ENCODE measurements at regions not wholly inside any gene's neighbourhood (a gene's known extent, or its start where the extent isn't known, plus 50 kb on each side); places are given as distances from the start of the nearest gene placed in this dataset.

DNA sequence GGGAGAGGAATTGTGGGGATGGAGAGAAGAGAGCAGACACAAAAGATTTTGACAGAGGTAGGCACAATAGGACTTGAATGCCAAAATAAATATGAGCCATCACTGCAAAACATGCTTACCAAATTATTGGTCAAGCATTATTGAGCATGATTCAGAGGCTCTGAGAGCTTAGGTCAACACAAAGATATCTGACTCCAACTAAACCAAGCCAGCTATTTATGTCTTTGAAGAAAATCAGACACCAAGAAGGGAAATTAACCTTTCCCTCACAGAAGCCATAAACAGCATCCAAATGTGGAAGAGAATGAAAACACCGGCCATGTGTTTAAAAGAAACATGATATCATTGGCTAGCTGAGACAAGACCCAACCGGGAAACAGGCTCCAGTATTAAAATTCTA lies 323.2 kb downstream of the RAB28 start:
- Histone ChIP-seq H3K4me3 (ENCODE audit: low read length) (no peak overlapping the region), H3K27me3 (replicated peaks; ENCODE audit: insufficient read depth, low read length) (no peaks in the 10 kb centered on the region), H3K27ac (ENCODE audit: low read length) (no peak overlapping the region), H3K79me2 (ENCODE audit: low read length) (no peaks in the 10 kb centered on the region), H3K9ac (ENCODE audit: low read length) (no peak overlapping the region), H3F3A (ENCODE audit: insufficient read depth, low read length) (no peaks in the 10 kb centered on the region), H4K20me1 (ENCODE audit: insufficient read depth, low read length) (no peaks in the 10 kb centered on the region), H3K4me1 (ENCODE audit: low read length) (no peaks in the 10 kb centered on the region), H3K9me2 (replicated peaks; ENCODE audit: insufficient read depth, low read length) (no peaks in the 10 kb centered on the region), H3K36me3 (replicated peaks; ENCODE audit: insufficient read depth, low read length) (no peaks in the 10 kb centered on the region), H3K9me3 (replicated peaks; ENCODE audit: insufficient read depth, low read length) (no peaks in the 10 kb centered on the region), H3K4me2 (ENCODE audit: low read depth, low read length) (no peak overlapping the region), H2AFZ (ENCODE audit: low read length) (no peak overlapping the region)
- TF ChIP-seq, protein P1, sequence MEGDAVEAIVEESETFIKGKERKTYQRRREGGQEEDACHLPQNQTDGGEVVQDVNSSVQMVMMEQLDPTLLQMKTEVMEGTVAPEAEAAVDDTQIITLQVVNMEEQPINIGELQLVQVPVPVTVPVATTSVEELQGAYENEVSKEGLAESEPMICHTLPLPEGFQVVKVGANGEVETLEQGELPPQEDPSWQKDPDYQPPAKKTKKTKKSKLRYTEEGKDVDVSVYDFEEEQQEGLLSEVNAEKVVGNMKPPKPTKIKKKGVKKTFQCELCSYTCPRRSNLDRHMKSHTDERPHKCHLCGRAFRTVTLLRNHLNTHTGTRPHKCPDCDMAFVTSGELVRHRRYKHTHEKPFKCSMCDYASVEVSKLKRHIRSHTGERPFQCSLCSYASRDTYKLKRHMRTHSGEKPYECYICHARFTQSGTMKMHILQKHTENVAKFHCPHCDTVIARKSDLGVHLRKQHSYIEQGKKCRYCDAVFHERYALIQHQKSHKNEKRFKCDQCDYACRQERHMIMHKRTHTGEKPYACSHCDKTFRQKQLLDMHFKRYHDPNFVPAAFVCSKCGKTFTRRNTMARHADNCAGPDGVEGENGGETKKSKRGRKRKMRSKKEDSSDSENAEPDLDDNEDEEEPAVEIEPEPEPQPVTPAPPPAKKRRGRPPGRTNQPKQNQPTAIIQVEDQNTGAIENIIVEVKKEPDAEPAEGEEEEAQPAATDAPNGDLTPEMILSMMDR (IDR thresholded peaks at IDR 0.05; ENCODE audit: low read length) = no peak
- no peak for TF ChIP-seq EZH2phosphoT487 (IDR thresholded peaks at IDR 0.05; ENCODE audit: low read length)
- no peak for TF ChIP-seq EZH2 (optimal IDR thresholded peaks at IDR 0.05; ENCODE audit: low read depth, low read length)
- no peak for DNase-seq

DNA sequence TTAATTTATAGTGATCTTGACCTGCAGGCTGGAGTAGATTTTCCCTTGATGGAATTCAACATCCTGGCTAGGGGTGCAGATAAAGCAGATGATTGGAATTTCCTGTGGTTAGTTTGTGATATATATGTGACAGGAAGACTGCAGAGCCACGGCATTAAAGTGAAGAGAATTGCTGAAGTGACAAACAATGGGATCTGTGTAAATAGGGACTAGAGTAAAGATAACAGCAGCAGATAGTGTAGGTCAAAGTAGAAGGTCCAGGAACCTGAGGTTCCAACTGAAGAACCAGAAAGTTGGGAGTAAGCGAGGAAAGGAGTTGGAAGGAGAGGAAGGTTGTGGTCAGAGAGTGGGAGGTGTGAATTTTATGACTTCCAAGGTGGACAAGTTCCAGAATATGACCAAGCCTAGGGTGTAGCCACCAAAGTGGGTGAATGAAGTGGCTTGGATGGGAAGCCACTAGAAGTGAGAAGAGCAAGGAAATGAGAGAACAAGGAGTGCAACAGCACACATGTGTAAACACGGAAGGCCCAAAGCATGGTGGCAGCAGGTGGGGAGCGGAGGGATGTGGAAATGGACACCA lies 325.0 kb downstream of the RAB28 start:
- H3K27me3 ChIP-seq (replicated peaks; ENCODE audit: insufficient read depth, low read length) = no peaks in the 10 kb centered on the region
- DNase-seq = no peak
- no peaks in the 10 kb centered on the region for H3K79me2 ChIP-seq (ENCODE audit: low read length)
- no peaks in the 10 kb centered on the region for H3K4me1 ChIP-seq (ENCODE audit: low read length)
- H4K20me1 ChIP-seq (ENCODE audit: insufficient read depth, low read length) = no peaks in the 10 kb centered on the region
- H3K36me3 ChIP-seq (replicated peaks; ENCODE audit: insufficient read depth, low read length) = no peaks in the 10 kb centered on the region
- no peak overlapping the region for H3K4me3 ChIP-seq (ENCODE audit: low read length)
- no peak overlapping the region for H2AFZ ChIP-seq (ENCODE audit: low read length)
- no peaks in the 10 kb centered on the region for H3F3A ChIP-seq (ENCODE audit: insufficient read depth, low read length)
- TF ChIP-seq, protein P1 (IDR thresholded peaks at IDR 0.05; ENCODE audit: low read length) = no peak
- TF ChIP-seq EZH2phosphoT487 (IDR thresholded peaks at IDR 0.05; ENCODE audit: low read length) (no peak), EZH2 (optimal IDR thresholded peaks at IDR 0.05; ENCODE audit: low read depth, low read length) (no peak)
- no peaks in the 10 kb centered on the region for H3K9me2 ChIP-seq (replicated peaks; ENCODE audit: insufficient read depth, low read length)
- no peak overlapping the region for H3K4me2 ChIP-seq (ENCODE audit: low read depth, low read length)
- H3K27ac ChIP-seq (ENCODE audit: low read length) = no peak overlapping the region
- H3K9me3 ChIP-seq (replicated peaks; ENCODE audit: insufficient read depth, low read length) = no peaks in the 10 kb centered on the region
- no peak overlapping the region for H3K9ac ChIP-seq (ENCODE audit: low read length)

DNA sequence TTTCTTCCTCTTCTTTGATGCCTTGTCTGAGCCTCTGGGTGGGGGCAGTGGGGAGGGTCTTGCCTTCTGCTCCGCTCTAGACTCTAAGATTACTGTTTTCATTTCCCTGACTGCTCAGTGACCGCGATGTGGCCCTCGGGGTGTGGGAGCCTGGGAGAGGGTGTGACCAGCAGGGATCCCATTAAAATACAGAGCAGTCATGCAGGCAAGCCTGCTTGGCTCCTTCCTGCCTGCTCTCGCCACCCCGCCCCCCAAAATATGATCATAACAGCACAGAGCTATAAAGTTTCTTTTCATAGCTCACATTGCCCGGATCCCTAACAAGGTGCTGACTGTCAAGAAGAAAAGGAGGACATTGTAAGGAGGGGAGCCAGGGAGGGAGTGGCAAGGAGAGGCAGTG lies 332.9 kb downstream of the RAB28 start:
- Histone ChIP-seq H3K27me3 (replicated peaks; ENCODE audit: insufficient read depth, low read length) (no peaks in the 10 kb centered on the region), H2AFZ (ENCODE audit: low read length) (no peak overlapping the region), H3F3A (ENCODE audit: insufficient read depth, low read length) (no peaks in the 10 kb centered on the region), H3K4me1 (ENCODE audit: low read length) (no peaks in the 10 kb centered on the region), H3K9me2 (replicated peaks; ENCODE audit: insufficient read depth, low read length) (no peaks in the 10 kb centered on the region), H3K27ac (ENCODE audit: low read length) (no peak overlapping the region), H3K4me2 (ENCODE audit: low read depth, low read length) (no peak overlapping the region), H4K20me1 (ENCODE audit: insufficient read depth, low read length) (no peaks in the 10 kb centered on the region), H3K4me3 (ENCODE audit: low read length) (no peak overlapping the region), H3K9ac (ENCODE audit: low read length) (no peak overlapping the region), H3K9me3 (replicated peaks; ENCODE audit: insufficient read depth, low read length) (no peaks in the 10 kb centered on the region), H3K79me2 (ENCODE audit: low read length) (no peaks in the 10 kb centered on the region), H3K36me3 (replicated peaks; ENCODE audit: insufficient read depth, low read length) (no peaks in the 10 kb centered on the region)
- DNase-seq = no peak
- no peak for TF ChIP-seq EZH2 (optimal IDR thresholded peaks at IDR 0.05; ENCODE audit: low read depth, low read length)
- TF ChIP-seq, protein P1 (IDR thresholded peaks at IDR 0.05; ENCODE audit: low read length) = no peak
- TF ChIP-seq EZH2phosphoT487 (IDR thresholded peaks at IDR 0.05; ENCODE audit: low read length) = no peak
